AG04449 (cell line): ENCODE measurements at regions not wholly inside any gene's neighbourhood (a gene's known extent, or its start where the extent isn't known, plus 50 kb on each side); places are given as distances from the start of the nearest gene placed in this dataset.
"Not testable (repeated sequence)": the region's sequence is repeated elsewhere in the genome, so short reads cannot be mapped to it uniquely, and the experiment has no call there.

Experiments
- CTCF ChIA-PET: fragments of 350-600 bp; formaldehyde crosslinking; extraction: SDS; loops from one replicate; lab custom pipeline; 2021; ENCODE audit warnings: antibody characterized with exemption; lab: Yijun Ruan, JAX
- POLR2A ChIA-PET: fragments of 400-600, 350-600 bp; formaldehyde crosslinking; extraction: SDS; loops from one replicate; lab custom pipeline; 2020; ENCODE audit warnings: antibody characterized with exemption, inconsistent platforms; lab: Yijun Ruan, JAX
- DNase-seq: peaks from one replicate; pipeline ENCODE4 v3.0.0-alpha.2; 2010; ENCODE audit warnings: low read depth, low spot score
- H3K4me3 ChIP-seq: 2 replicates; pipeline ENCODE4 v1.5.1; 2011; ENCODE audit warnings: low read depth, mild to moderate bottlenecking, control low read depth, low read length
- CTCF ChIP-seq: IDR thresholded peaks from one replicate; pipeline ENCODE4 v1.5.1; 2011; ENCODE audit warnings: mild to moderate bottlenecking, moderate library complexity, low read length, control low read depth, inconsistent platforms; ENCODE audit not compliant: insufficient read depth; ENCODE audit errors: missing control alignments

DNA sequence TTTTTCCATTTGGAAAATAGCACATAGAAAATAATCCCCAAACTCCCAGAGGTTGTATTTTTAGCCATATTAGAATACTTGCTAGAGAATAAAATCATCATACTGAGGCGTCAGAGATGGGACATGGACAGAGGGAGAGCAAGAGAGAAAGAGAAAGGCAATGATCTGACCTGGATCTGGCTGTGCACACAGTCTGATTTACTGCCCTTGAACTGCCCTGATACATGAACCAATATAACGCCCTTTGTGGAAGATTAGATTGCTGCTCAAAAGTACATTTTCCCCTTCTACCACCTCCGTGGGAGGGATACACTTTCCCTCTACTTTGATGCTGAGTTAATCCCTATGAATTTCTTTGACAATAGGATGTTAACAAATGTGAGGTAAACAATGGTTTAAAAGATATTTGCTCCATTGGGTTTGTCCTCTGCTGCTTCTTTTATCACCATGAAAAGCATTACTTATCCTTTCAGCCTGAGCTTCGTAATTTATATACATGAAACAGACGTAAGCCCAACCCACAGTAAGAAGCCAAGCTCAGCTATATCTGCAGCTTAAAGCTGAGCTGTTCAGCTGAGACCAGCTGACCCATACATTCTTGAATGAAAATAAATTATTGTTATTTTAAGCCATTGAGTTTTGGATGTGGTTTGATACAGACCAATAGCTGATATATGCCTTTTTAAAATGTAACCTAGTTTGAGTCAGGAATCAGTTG is 1664.6 kb upstream of the CELF4 start:
- TF ChIP-seq CTCF, result no peak

DNA sequence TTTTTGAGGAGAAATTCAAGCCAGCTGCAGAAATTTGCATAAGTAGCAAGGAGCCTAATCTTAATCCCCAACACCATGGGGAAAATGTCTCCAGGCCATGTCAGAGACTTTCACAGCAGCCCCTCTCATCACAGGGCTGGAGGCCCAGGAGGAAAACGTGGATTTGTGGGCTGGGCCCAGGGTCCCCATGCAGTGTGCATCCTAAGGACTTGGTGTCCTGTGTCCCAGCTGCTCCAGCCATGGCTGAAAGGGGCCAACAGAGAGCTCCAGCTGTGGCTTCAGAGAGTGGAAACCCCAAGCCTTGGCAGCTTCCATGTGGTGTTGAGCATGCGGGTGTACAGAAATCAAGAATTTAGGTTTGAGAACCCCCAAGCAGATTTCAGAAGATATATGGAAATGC is 1662.2 kb upstream of the CELF4 start:
- DNase-seq, result not testable (repeated sequence)

More for the DNA sequence above, 1664.6 kb upstream of the CELF4 start:
- ChIA-PET CTCF (no interaction called here), POLR2A (no interaction called here)
- H3K4me3 ChIP-seq, result no peak overlapping the region
- DNase-seq, result no peak

DNA sequence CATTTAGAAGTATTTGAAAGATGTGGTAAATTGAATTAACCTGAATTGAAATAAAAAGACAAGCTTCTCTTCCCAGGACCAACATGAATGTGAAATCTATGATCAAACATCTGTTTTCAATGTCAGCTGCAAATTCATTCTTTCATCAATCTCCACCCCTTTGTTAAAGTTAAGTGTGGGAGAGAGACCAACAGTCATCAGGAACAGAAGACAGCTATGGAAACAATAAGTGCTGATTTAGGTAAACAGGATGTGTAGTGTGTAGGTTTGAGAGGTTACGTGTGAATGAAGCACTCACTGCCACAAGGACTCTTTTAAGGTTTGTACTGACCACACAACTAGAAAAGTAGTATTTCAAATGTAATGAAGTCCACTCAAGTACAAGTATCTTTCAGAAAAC is 1659.8 kb upstream of the CELF4 start:
- no peak for DNase-seq
- ChIA-PET POLR2A (no interaction called here), CTCF (no interaction called here)
- no peak for TF ChIP-seq CTCF
- no peak overlapping the region for H3K4me3 ChIP-seq

More for the DNA sequence above, 1662.2 kb upstream of the CELF4 start:
- H3K4me3 ChIP-seq, POLR2A ChIA-PET, CTCF ChIA-PET: not testable (repeated sequence)

GRCh38 chr18:39223283-39223682 is 1657.7 kb upstream of the CELF4 start:
- ChIA-PET CTCF (no interaction called here), POLR2A (no interaction called here)
- H3K4me3 ChIP-seq, result no peak overlapping the region
- TF ChIP-seq CTCF, result no peak
- no peak for DNase-seq

- no peak for DNase-seq
- CTCF ChIA-PET, result no interaction called here
Measured at GRCh38 chr18:39215920-39216319, 1650.3 kb upstream of the CELF4 start.

GRCh38 chr18:39211461-39211860 is 1645.9 kb upstream of the CELF4 start:
- no peak for DNase-seq
- POLR2A ChIA-PET, result no interaction called here
- CTCF ChIA-PET, result no interaction called here
- TF ChIP-seq CTCF, result no peak
- no peak overlapping the region for H3K4me3 ChIP-seq

More at GRCh38 chr18:39215920-39216319, 1650.3 kb upstream of the CELF4 start:
- POLR2A ChIA-PET, result no interaction called here
- H3K4me3 ChIP-seq, result no peak overlapping the region
- no peak for TF ChIP-seq CTCF

- ChIA-PET CTCF (no interaction called here), POLR2A (no interaction called here)
- no peak for DNase-seq
- no peak overlapping the region for H3K4me3 ChIP-seq
- TF ChIP-seq CTCF, result no peak
Measured at GRCh38 chr18:39209173-39209572, 1643.6 kb upstream of the CELF4 start.
